ENCODE measurements at regions not wholly inside any gene's neighbourhood (a gene's known extent, or its start where the extent isn't known, plus 50 kb on each side); places are given as distances from the start of the nearest gene placed in this dataset.

DNA sequence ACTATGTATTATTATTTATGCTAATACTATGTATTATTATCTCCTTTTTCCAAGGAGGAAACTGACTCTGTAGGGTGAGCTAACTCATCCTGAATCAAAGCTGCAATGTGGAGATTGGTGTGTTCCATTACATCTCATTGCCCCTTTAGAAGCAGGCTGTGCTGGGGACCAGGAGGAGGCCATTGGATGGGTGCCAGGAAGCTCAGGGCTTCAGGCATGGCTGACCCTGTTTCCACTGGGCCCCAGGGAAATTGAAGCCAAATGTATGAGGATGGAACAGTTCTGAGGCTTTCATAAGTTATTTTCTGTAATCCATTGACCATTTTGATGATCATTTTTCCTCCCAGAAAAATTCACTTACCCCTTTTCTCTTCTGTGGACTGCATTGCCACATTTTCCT lies 418.8 kb upstream of the ZFP42 start:
- CTCF ChIA-PET (ENCODE audit: partially characterized antibody) = no interaction called here
- no peaks in the 10 kb centered on the region for H3K27me3 ChIP-seq (replicated peaks in 1 of 4; ENCODE audit: control insufficient read depth in 3 of 4, extremely low read depth in 1 of 4, insufficient read depth in 3 of 4, low read length in 3 of 4)
- no peak overlapping the region for H4K5ac ChIP-seq (ENCODE audit: insufficient read length, low read depth, low read length)
- H2BK12ac ChIP-seq (ENCODE audit: low read depth, low read length) = no peak overlapping the region
- no peak overlapping the region for H3K9ac ChIP-seq (replicated peaks in 1 of 4; ENCODE audit: extremely low read depth in 1 of 4, low read depth in 3 of 4, low read length in 3 of 4)
- no peak overlapping the region for H2BK120ac ChIP-seq (replicated peaks; ENCODE audit: low read depth, low read length)
- H2BK15ac ChIP-seq (ENCODE audit: low read length) = no peak overlapping the region
- no peak overlapping the region for H3K18ac ChIP-seq (ENCODE audit: extremely low read depth, low read length)
- H4K8ac ChIP-seq (ENCODE audit: extremely low read depth, insufficient read depth, low read length) = no peak overlapping the region
- no peaks in the 10 kb centered on the region for H3K9me3 ChIP-seq (ENCODE audit: insufficient read depth in 2 of 2, low read depth in 1 of 2, low read length in 1 of 2)
- no peak overlapping the region for H3K4me2 ChIP-seq (ENCODE audit: insufficient read depth in 1 of 2, low read depth in 2 of 2, low read length in 2 of 2)
- no peaks in the 10 kb centered on the region for H3K79me2 ChIP-seq (ENCODE audit: control insufficient read depth in 1 of 2, insufficient read depth in 2 of 2, low read length in 2 of 2)
- FAIRE-seq (no peak), DNase-seq (ENCODE audit: low read depth in 1 of 2, low spot score in 2 of 2) (no peak)
- no peaks in the 10 kb centered on the region for H3K36me3 ChIP-seq (ENCODE audit: control insufficient read depth in 2 of 4, insufficient read depth in 4 of 4, low read length in 3 of 4)
- H3K56ac ChIP-seq (replicated peaks; ENCODE audit: insufficient read length, low read depth, low read length) = no peak overlapping the region
- no peaks in the 10 kb centered on the region for H3K4me1 ChIP-seq (replicated peaks in 1 of 4; ENCODE audit: control insufficient read depth in 3 of 4, insufficient read depth in 4 of 4, low read length in 3 of 4)
- no peak overlapping the region for H3K27ac ChIP-seq (ENCODE audit: low read depth, low read length)
- no peaks in the 10 kb centered on the region for H4K20me1 ChIP-seq (replicated peaks in 1 of 2; ENCODE audit: control insufficient read depth in 1 of 2, insufficient read depth in 2 of 2, low read length in 2 of 2)
- no peak overlapping the region for H3K23ac ChIP-seq (ENCODE audit: insufficient read length)
- no peak overlapping the region for H2BK20ac ChIP-seq (ENCODE audit: low read length)
- TF ChIP-seq YY1 (IDR thresholded peaks at IDR 0.05; ENCODE audit: low read depth, low read length) (no peak), TAF1 (IDR thresholded peaks at IDR 0.05; ENCODE audit: low read depth, low read length) (no peak), TEAD4 (IDR thresholded peaks at IDR 0.05; ENCODE audit: low read depth, low read length) (no peak), SIRT6 (IDR thresholded peaks at IDR 0.05; ENCODE audit: low read length) (no peak), HDAC6 (IDR thresholded peaks at IDR 0.05; ENCODE audit: low read depth, low read length) (no peak), KDM5A (IDR thresholded peaks at IDR 0.05; ENCODE audit: low read length) (no peak), JUN (IDR thresholded peaks at IDR 0.05; ENCODE audit: low read depth, low read length) (no peak)
- no peak overlapping the region for H3K14ac ChIP-seq (ENCODE audit: insufficient read length)
- H3K23me2 ChIP-seq (ENCODE audit: low read depth, low read length) = no peaks in the 10 kb centered on the region
- H2BK5ac ChIP-seq (ENCODE audit: low read depth, low read length) = no peak overlapping the region
- H3K79me1 ChIP-seq (ENCODE audit: low read depth, low read length) = no peaks in the 10 kb centered on the region
- no peak overlapping the region for H3K4me3 ChIP-seq (ENCODE audit: extremely low read depth in 1 of 4, insufficient read depth in 2 of 4, low read depth in 3 of 4, low read length in 4 of 4)
- H2AFZ ChIP-seq (ENCODE audit: low read length) = no peak overlapping the region
- POLR2A ChIA-PET (ENCODE audit: partially characterized antibody) = no interaction called here
- H3K4ac ChIP-seq (replicated peaks; ENCODE audit: insufficient read length, low read depth, low read length) = no peak overlapping the region
- no peak overlapping the region for H2AK5ac ChIP-seq (ENCODE audit: low read depth, low read length)
- no peak overlapping the region for H4K91ac ChIP-seq (replicated peaks; ENCODE audit: insufficient read length, low read length)

All from H1 (cell line).